SK-N-SH (cell line): ENCODE measurements at regions not wholly inside any gene's neighbourhood (a gene's known extent, or its start where the extent isn't known, plus 50 kb on each side); places are given as distances from the start of the nearest gene placed in this dataset.

Source experiments
- CTCF ChIA-PET: fragments of 300-600, 350-600 bp; formaldehyde crosslinking; extraction: SDS; loops from one replicate; lab custom pipeline; 2021; lab: Yijun Ruan, JAX
- POLR2A ChIA-PET: fragments of 350-600 bp; sonication (Branson Sonifier 250); formaldehyde crosslinking; extraction: SDS; loops from one replicate; lab custom pipeline; 2020; ENCODE audit warnings: antibody characterized with exemption, inconsistent platforms; lab: Yijun Ruan, JAX
- DNase-seq: peaks from one replicate; pipeline ENCODE4 v3.0.0; 2012
- H2AFZ ChIP-seq: fragments of 200-600 bp; sonication (generic); 2 replicates; pipeline ENCODE4 v1.8.1; 2016; ENCODE audit warnings: antibody characterized with exemption, mild to moderate bottlenecking, low read depth
- H3F3A ChIP-seq: fragments of 200-600 bp; sonication (generic); replicated peaks from 2 replicates; pipeline ENCODE3; 2016; ENCODE audit warnings: antibody characterized with exemption, mild to moderate bottlenecking; ENCODE audit not compliant: insufficient read depth
- H3K27ac ChIP-seq, 2 experiments: fragments of 200-500 bp in 1 of 2; fragments of 200-600 bp in 1 of 2; sonication (Bioruptor generic) in 1 of 2; sonication (generic), shearing (Covaris generic) in 1 of 2; 2 replicates each; pipeline versions ENCODE4 v1.5.1 to v1.6.1; 2014 to 2016; ENCODE audit warnings: low read depth in 2 of 2, inconsistent platforms in 1 of 2, low read length in 1 of 2, mild to moderate bottlenecking in 1 of 2, mixed read lengths in 1 of 2
- H3K27me3 ChIP-seq: fragments of 200-600 bp; sonication (generic), shearing (Covaris generic); 2 replicates; pipeline ENCODE4 v1.6.1; 2016; ENCODE audit warnings: mixed run types; ENCODE audit not compliant: insufficient read depth
- H3K36me3 ChIP-seq, 2 experiments: fragments of 200-500 bp in 1 of 2; fragments of 200-600 bp in 1 of 2; sonication (Bioruptor generic) in 1 of 2; sonication (generic) in 1 of 2; replicated peaks in 1 of 2; 2 replicates each; pipeline versions ENCODE3 to v1.5.1; 2014 to 2016; ENCODE audit warnings: low read length in 1 of 2, mild to moderate bottlenecking in 1 of 2; ENCODE audit not compliant: insufficient read depth in 2 of 2, control insufficient read depth in 1 of 2
- H3K4me1 ChIP-seq, 2 experiments: fragments of 200-500 bp in 1 of 2; fragments of 200-600 bp in 1 of 2; sonication (Bioruptor generic) in 1 of 2; sonication (generic), shearing (Covaris generic) in 1 of 2; 2 replicates each; pipeline versions ENCODE4 v1.5.1 to v1.6.1; 2014 to 2016; ENCODE audit warnings: low read depth in 1 of 2, low read length in 1 of 2, mixed run types in 1 of 2; ENCODE audit not compliant: insufficient read depth in 2 of 2, control insufficient read depth in 1 of 2
- H3K4me2 ChIP-seq: fragments of 200-600 bp; sonication (generic), shearing (Covaris generic); 2 replicates; pipeline ENCODE4 v1.6.1; 2017; ENCODE audit warnings: mixed run types
- H3K4me3 ChIP-seq, 2 experiments: fragments of 200-500 bp in 1 of 2; fragments of 200-600 bp in 1 of 2; sonication (Bioruptor generic) in 1 of 2; sonication (generic), shearing (Covaris generic) in 1 of 2; 2 replicates each; pipeline versions ENCODE4 v1.5.1 to v1.8.1; 2014 to 2016; ENCODE audit warnings: low read depth in 2 of 2, inconsistent platforms in 1 of 2, low read length in 1 of 2, mild to moderate bottlenecking in 1 of 2, mixed read lengths in 1 of 2, moderate library complexity in 1 of 2
- H3K79me2 ChIP-seq: fragments of 200-600 bp; sonication (generic); 2 replicates; pipeline ENCODE4 v1.8.1; 2017; ENCODE audit warnings: mild to moderate bottlenecking; ENCODE audit not compliant: insufficient read depth
- H3K9ac ChIP-seq: fragments of 200-600 bp; sonication (generic); 2 replicates; pipeline ENCODE4 v1.6.1; 2017; ENCODE audit warnings: mixed run types
- H3K9me2 ChIP-seq: fragments of 200-600 bp; sonication (generic); 2 replicates; pipeline ENCODE4 v1.6.1; 2017; ENCODE audit warnings: mixed run types
- H3K9me3 ChIP-seq: fragments of 200-600 bp; sonication (generic); 2 replicates; pipeline ENCODE4 v1.6.1; 2017; ENCODE audit warnings: mixed run types, mild to moderate bottlenecking, moderate library complexity
- H4K20me1 ChIP-seq: fragments of 200-600 bp; sonication (generic); 2 replicates; pipeline ENCODE4 v1.6.1; 2017; ENCODE audit warnings: mild to moderate bottlenecking, mixed run types; ENCODE audit not compliant: insufficient read depth
- ELF1 ChIP-seq: IDR thresholded peaks from 2 replicates; pipeline ENCODE4 v1.4.0; 2012
- EP300 ChIP-seq, 2 experiments: IDR thresholded peaks; 2 replicates each; pipeline versions ENCODE4 v1.4.0 to v1.6.1; 2012; ENCODE audit warnings: borderline replicate concordance in 1 of 2, low read depth in 1 of 2, low read length in 1 of 2
- EZH2phosphoT487 ChIP-seq: fragments of 200-600 bp; sonication (generic); IDR thresholded peaks from 2 replicates; pipeline ENCODE4 v1.6.1; 2017; ENCODE audit warnings: low read depth, mixed run types, mild to moderate bottlenecking, antibody characterized with exemption, moderate library complexity, borderline replicate concordance
- FOSL2 ChIP-seq: IDR thresholded peaks from 2 replicates; pipeline ENCODE4 v1.4.0; 2012; ENCODE audit warnings: low read depth, mild to moderate bottlenecking, moderate library complexity, borderline replicate concordance
- FOXM1 ChIP-seq: IDR thresholded peaks from 2 replicates; pipeline ENCODE4 v1.4.0; 2012; ENCODE audit warnings: low read depth, mild to moderate bottlenecking
- GABPA ChIP-seq: IDR thresholded peaks from 2 replicates; pipeline ENCODE4 v1.4.0; 2012; ENCODE audit warnings: low read depth, mild to moderate bottlenecking
- GATA2 ChIP-seq: sonication (generic); formaldehyde crosslinking; IDR thresholded peaks from 2 replicates; pipeline ENCODE4 v1.5.0; 2020; ENCODE audit warnings: mild to moderate bottlenecking, missing genetic modification reagents
- MXI1 ChIP-seq: IDR thresholded peaks from 2 replicates; pipeline ENCODE4 v1.6.1; 2012; ENCODE audit warnings: mild to moderate bottlenecking, low read depth, low read length, improper control_type of control experiment
- NRF1 ChIP-seq: IDR thresholded peaks from 2 replicates; pipeline ENCODE4 v1.6.1; 2012; ENCODE audit warnings: low read depth, mild to moderate bottlenecking, low read length
- POLR2AphosphoS5 ChIP-seq: IDR thresholded peaks from 2 replicates; pipeline ENCODE4 v1.6.1; 2012; ENCODE audit warnings: low read depth, low read length
- RAD21 ChIP-seq: IDR thresholded peaks from 2 replicates; pipeline ENCODE4 v1.6.1; 2012; ENCODE audit warnings: mild to moderate bottlenecking, low read length
- RCOR1 ChIP-seq: fragments of 150-350 bp; IDR thresholded peaks from 2 replicates; pipeline ENCODE4 v1.6.1; 2017; ENCODE audit warnings: antibody characterized with exemption, low read length
- REST ChIP-seq: IDR thresholded peaks from 2 replicates; pipeline ENCODE4 v1.6.1; 2012; ENCODE audit warnings: mild to moderate bottlenecking, low read depth, low read length, moderate library complexity
- RFX5 ChIP-seq: IDR thresholded peaks from 2 replicates; pipeline ENCODE4 v1.6.1; 2012; ENCODE audit warnings: mild to moderate bottlenecking, improper control_type of control experiment, low read length
- RXRA ChIP-seq: IDR thresholded peaks from 2 replicates; pipeline ENCODE4 v1.4.0; 2012; ENCODE audit warnings: low read depth, mild to moderate bottlenecking, borderline replicate concordance
- USF2 ChIP-seq: fragments of 150-350 bp; IDR thresholded peaks from 2 replicates; pipeline ENCODE4 v1.6.1; 2017; ENCODE audit warnings: antibody characterized with exemption, low read length, low read depth, borderline replicate concordance
- ZBTB33 ChIP-seq: IDR thresholded peaks from 2 replicates; pipeline ENCODE4 v1.4.0; 2012; ENCODE audit warnings: low read depth, borderline replicate concordance
- WGBS: methylation state at CpG from one replicate; pipeline ENCODE4 v1.1.6; 2017; ENCODE audit warnings: low lambda C conversion rate; 5-methylcytosine and 5-hydroxymethylcytosine counted together

GRCh38 chr9:36487482-36488388 is 85.0 kb upstream of the MELK start (continued):
- TF ChIP-seq RAD21: no peak
- no peak for TF ChIP-seq GATA2
- TF ChIP-seq ELF1: no peak
- TF ChIP-seq FOXM1: no peak
- peak; percentile 85; the same call in 1 of the 2 replicates for TF ChIP-seq ZBTB33
- TF ChIP-seq POLR2AphosphoS5: peak; percentile 87
- no peak for TF ChIP-seq USF2
- TF ChIP-seq GABPA: no peak
- no peak for TF ChIP-seq FOSL2
- TF ChIP-seq NRF1: peak; percentile 76
- TF ChIP-seq, all 33 proteins: peak for 8

GRCh38 chr9:36486933-36487481 is 85.7 kb upstream of the MELK start:
- POLR2A ChIA-PET: no interaction called here
- TF ChIP-seq FOSL2: no peak
- no peak; the same call in 1 of the 2 replicates for TF ChIP-seq MXI1
- no peak for TF ChIP-seq USF2
- TF ChIP-seq EP300 (IDR thresholded peaks at IDR 0.05; ENCODE audit: borderline replicate concordance in 1 of 2, low read depth in 1 of 2, low read length in 1 of 2): no peak
- no peak; the same call in 1 of the 2 replicates for TF ChIP-seq RCOR1
- TF ChIP-seq EZH2phosphoT487: no peak
- no peak for TF ChIP-seq RFX5
- TF ChIP-seq POLR2AphosphoS5: no peak
- no peak for TF ChIP-seq RXRA
- no peak for TF ChIP-seq RAD21
- no peak for TF ChIP-seq REST
- CTCF ChIA-PET: interaction anchor here (1.2 to 2.7 kb wide), 4 partner anchors 11 to 79 kb away, joined by 3 to 19 read pairs (median 8); no protein-coding TSS in a partner anchor

More at GRCh38 chr9:36486933-36487481, 85.7 kb upstream of the MELK start:
- Histone ChIP-seq H3K36me3 (no peaks in the 10 kb centered on the region), H3K27ac (peak overlapping the region; percentile 43 to 67; a peak in 3 of 4 replicates), H3K79me2 (peaks cover 51% of the 10 kb centered on the region), H3K9me2 (no peaks in the 10 kb centered on the region), H3F3A (peaks cover 4% of the 10 kb centered on the region), H3K4me3 (peak overlapping the region; percentile 94 to 96), H2AFZ (peak overlapping the region; percentile 67; the same call in 1 of the 2 replicates), H3K4me2 (peak overlapping the region; percentile 90), H3K9ac (peak overlapping the region; percentile 84), H4K20me1 (peaks cover 33% of the 10 kb centered on the region), H3K27me3 (no peaks in the 10 kb centered on the region), H3K9me3 (no peaks in the 10 kb centered on the region), H3K4me1 (peaks cover 12 to 16% of the 10 kb centered on the region in 2 experiments; a peak in 3 of 4 replicates)
- DNase-seq: peak; percentile 77
- WGBS: 8% methylated on average over 14 of the region's 63 CpGs
